GM11168 (cell line): ENCODE measurements at regions not wholly inside any gene's neighbourhood (a gene's known extent, or its start where the extent isn't known, plus 50 kb on each side); places are given as distances from the start of the nearest gene placed in this dataset.

ENCODE experiments used
- in situ Hi-C: fragments of 300-500 bp; cut with MboI; formaldehyde crosslinking; loops from one replicate; pipeline ENCODE4 v1.12.0; 2022; ENCODE audit warnings: low sequenced_read_pairs; ENCODE audit not compliant: unreplicated experiment

DNA sequence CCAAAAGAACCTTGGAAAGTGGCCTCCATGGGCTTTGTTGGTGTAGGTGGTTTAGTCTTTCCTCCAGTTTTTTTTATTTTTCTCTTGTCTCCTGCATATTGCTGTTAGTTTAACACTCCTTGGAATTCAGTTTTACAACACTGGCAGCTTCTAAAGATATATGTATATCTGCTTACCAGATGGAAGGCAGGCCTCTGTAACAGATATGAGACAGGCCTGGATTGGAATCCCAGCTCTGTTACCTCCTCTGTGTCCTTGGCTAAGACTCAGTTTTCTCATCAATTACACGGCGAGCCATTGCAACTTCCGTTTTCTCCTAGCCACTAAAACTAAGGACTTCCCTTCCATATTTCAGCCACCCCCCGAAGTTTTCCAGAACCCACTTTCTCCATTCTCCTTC, 133.4 kb upstream of the SMAD1 start:
- in situ Hi-C loops: no loop called here

DNA sequence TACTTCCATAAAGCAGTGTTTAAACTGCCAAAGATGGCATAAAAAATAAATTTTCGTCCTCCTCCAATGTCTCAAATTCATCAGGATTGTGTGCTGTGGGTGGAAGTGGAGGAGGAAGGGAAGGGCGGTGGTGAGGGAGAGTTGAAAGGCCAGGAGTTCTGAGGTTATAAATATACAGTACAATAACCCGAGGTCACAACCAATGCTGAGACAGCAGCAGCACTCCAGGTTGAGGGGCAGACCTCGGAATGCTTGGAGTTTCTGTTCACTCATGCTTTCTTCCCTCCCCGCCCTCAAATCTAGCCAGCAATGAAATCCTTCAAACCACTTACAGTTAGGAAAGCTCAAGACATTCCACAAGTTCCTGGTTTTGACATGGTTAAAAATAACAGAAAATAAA, 134.0 kb upstream of the SMAD1 start:
- in situ Hi-C loops: no loop called here

DNA sequence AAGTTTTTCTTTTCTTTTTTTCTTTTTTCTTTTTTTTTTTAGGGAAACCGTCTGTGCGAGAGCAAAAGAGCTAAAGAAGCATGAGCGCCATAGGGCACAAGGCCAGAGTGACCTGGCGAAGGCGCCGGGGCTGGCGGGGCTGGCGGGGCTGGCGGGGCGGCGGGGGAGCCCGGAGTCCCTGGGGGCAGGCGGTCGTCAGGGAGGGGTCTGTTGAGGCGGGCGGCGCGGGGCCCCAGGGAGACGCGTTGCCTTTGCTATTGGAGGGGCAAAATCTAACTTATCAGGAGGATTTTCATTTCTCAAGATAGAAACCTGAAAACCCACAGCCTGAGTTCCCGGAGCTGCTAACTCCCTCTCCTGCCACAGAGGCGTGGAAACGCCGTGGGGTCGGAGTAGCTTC, 135.6 kb upstream of the SMAD1 start:
- in situ Hi-C loops: no loop called here

DNA sequence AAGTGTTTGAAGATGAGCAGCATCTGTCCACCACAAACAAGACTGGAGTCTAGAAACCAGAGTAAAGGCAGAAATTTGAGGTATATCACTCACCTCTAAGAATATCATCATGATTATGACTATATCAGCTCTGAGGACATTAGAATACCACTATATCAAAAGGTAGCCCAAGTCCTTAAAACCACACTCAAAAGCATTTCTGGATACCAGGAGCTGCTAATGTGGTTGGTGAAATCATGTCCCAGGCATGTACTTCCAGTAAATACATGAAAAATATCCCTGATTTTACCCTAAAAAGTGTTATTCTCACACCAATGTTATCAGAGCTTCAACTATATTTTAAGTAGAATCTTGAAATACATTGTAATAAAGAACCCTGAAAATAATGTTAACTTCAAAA, 136.3 kb upstream of the SMAD1 start:
- in situ Hi-C loops: no loop called here

DNA sequence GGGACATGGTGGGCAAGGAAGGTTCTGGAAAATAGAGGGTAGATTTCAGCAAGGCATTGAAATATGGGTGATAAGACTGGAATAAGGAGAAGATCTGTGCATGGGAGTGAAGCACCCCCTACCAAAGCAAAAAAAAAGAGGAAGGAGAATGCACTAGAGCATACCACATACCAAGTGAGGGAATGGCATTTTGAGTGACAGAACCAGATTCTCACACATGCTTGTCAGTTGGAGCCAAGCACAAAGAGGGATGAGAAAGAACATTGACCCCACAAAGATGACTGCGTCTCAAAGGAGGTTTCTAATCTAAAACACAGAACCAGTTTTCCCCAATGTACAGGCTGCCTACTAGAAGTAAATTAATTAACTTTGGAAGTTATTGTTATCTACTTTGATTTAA, 140.3 kb upstream of the SMAD1 start:
- in situ Hi-C loops: no loop called here

DNA sequence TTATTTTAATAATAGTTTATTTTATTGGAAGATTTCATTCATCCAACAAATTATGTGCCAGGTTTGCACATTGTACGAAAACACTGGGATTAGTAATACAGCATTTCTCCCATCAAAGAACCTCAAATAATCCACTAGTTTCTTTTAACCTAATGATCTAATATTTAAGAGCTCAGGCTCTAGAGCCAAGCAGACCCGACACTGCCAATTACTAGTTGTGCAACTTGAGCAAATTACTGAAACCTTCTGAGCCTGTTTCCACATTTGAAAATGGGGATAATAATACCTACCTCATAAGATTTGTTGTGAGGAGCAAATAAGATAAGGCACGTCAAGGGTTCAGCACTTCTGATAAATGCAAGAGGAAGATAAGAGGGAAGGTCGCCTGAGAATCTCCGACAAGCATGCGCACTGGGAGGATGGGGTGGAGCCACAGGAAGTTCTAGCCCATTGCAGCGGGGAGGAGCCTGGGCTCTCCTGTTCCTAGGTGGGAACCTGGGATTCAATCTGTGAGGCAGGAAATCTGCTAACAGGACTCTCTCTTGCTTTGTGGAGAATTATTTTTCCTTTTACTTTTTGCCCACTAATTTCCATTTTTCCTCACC, 141.5 kb upstream of the SMAD1 start:
- in situ Hi-C loops: no loop called here

DNA sequence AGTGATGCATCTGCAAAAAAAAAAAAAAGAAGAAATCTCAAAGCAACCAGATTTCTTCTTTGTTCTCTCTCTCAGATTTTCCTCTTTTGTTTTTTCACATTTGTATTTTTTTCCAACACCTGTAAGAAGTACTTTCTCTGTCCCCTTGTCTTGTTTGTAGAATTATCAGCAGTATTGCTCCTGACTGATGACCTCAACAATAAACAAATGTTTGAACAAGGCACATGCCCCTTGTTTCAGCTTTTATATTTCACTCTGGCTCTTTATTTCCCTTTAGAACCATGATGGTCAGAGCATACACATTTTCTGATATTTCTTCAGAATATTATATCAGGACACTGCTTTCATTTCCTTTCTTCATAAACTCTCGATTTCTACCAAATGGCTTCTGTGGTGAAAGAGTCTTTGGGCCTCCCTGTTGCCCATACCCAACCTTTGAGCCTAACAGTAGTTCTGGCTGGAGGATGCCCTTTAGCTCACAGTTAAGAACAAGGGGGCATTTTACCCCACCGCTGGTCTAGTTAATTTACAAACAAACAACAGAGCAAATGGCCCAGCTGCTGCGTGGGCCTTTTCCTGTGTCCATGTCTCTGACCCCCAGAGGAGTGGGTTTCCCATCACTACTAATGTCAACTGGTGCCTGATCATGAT, 142.5 kb upstream of the SMAD1 start:
- in situ Hi-C loops: no loop called here

DNA sequence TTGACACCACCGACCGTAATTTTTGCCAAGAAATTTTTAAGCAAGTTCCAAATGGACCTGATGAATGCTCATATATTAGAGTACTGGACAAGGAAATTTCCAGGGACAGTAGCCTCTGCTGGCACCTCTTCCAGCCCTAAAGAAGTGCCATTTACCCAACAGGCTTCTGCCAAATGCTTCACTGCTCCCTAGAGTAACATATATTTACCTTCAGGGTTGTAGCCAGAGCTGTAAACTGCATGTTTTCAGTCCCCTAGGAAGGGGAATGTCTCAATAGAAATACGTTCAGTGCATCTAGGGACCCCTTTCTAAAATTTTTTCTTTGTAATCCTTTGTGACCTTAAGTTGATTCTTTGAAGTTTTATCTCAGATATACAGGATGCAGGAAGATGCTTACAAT, 143.1 kb upstream of the SMAD1 start:
- in situ Hi-C loops: no loop called here

DNA sequence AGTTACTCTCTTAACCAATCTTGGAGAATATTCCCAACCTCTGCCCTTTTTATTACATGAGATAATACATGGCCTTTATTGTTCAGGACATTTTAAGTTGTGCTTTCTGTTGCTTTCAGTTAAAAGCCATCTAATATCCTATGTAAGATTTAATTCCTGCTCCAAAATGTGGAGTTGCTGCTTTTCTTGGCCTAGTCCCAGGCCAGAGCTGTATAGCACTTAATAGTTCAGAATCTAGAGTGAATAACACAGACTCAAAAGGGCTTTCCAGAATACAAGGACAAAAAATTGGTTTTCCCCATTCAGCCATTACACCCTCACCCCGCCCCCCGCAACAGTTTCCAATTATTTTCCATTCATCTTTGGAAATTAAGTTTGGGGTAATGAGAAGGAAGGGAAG, 144.3 kb upstream of the SMAD1 start:
- in situ Hi-C loops: no loop called here

DNA sequence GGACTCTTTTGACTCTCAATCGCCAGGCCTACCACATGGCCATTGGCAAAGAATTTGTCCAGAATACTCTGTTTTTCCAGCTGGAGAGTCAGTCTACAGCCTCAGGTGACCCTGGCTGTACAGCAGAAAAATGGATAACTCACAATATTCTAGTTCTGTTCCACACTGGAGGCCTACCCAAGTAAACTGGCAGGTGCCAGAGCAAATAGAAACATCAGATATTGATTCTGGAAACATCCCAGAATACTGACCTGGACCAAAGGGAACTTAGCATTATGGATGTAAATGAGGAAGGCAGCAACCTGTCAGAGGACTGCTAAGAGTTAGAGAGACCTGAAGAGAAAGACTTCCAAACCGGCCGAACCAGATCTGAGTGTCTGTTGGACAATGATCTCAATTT, 147.9 kb upstream of the SMAD1 start:
- in situ Hi-C loops: no loop called here

DNA sequence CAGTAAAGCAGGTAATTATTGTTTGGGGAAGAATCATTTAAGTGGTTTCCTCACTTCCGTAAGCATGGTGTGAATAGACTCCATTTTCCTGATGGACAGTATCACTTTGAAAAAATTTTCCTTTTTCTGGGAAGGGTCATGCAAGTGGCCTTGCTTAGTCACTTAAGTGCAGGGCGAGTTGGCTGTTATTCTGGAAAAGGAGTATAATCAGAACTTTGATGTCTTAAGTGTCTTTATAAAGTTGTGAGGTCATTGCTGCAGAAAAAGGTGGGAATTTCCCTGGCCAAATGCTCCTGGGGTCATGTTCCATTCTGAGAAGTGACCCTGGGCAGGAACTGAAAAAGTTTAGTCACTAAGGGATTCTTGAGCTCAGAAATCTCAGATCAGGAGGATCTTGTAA, 146.1 kb upstream of the OTUD4 start:
- in situ Hi-C loops: no loop called here

DNA sequence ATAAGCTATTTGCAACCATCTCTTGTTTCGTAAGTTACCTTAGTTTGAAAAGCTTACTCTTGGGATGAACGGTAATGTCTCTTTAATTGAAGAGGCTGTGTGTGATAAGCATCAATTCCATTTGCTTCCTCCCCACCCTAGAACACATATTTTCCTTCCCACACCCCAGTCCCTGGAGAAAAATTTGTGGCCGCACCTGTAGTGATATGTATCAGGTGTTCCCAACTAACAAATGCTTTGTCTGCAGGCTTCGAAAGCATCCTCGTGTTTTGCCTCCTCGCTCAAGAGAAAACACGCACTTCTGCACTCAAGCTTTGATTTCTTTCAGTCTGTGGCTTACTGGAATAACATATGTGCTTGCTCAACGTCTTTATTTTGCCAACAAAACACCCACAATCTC, 143.8 kb upstream of the OTUD4 start:
- in situ Hi-C loops: no loop called here

DNA sequence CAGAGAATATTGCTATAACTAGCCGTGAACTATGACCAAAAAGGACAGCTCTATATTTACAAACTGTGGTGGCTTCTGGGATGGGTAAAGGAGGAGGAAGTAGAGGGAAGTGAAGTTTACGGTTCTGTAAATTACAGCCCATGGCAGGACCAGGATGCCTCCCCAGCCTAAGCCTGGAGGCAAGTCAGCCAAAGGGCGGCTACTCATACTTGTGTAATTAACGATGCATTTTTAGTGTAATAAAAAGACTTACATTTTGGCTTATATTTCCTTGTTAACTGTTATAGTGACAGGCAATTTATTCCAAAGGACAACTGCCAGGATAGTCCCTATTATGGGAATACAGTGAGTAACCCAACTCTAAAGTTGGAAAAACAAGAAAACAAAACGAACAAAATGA, 139.9 kb upstream of the OTUD4 start:
- in situ Hi-C loops: no loop called here

DNA sequence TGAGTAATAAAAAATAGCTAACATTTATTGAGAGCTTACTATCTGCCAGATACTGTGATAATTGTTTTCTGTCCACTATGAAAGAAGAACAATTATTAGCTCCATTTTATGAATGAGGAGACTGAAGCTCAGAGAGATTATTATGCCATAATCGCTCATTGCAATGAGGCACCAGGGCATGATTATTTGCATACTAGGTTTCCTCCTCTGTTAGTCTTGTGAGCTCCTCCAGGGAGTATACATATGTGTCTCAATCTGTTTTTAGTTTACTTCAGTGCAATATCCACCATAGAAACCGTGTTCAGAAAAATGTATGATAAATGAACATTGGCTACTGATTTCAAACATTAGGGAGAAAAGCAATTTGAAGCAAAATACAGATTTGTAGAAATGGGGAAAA, 139.4 kb upstream of the OTUD4 start:
- in situ Hi-C loops: no loop called here

DNA sequence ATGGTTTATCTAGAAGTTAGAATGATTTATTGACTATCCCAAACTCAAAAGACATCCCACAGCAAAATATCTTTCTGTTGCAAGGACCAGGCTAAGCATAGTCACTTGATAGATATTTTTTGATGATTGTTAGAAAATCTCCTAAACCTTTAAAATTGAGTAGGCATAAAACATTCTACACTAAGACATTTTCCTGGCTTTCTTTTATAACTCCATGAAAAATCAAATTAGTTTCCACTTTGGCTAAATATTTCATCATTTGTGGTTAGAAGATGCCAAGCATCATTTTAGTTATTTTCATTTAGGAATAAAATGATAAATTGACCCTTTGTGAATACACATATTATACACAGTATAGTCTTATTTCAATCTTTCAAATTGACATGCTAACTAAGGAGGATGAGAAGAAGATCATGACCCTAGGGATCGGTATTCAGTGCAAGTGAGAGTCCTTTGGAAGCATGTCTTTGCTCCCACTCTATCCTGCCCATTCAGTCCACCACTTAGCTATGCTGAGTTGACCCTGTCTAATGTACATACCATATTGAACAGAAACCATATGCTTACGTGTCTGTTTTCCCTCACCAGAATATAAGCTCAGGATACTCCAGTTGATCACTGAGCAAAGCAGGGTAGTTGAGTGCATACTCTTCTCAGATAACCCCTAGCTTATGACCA, 136.6 kb upstream of the OTUD4 start:
- in situ Hi-C loops: no loop called here

DNA sequence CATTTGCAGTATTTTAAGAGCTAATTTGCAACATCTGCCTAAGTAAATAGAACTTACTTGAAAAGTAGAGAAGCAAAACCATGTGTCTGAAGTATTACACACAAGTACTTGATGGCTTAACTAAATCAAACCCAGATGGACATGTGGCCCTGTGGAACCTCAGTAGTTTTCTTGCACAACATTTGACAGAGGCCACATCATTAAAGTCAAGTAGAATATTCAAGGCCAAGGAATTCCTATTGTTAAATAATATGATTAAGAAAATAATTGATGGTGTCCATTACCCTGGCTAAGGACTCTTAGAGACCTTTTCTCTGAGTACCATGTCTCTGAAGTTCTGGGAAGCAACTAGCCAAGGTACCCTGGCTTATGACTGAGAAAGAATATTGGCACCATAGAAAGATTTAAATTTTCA, 135.4 kb upstream of the OTUD4 start:
- in situ Hi-C loops: no loop called here

DNA sequence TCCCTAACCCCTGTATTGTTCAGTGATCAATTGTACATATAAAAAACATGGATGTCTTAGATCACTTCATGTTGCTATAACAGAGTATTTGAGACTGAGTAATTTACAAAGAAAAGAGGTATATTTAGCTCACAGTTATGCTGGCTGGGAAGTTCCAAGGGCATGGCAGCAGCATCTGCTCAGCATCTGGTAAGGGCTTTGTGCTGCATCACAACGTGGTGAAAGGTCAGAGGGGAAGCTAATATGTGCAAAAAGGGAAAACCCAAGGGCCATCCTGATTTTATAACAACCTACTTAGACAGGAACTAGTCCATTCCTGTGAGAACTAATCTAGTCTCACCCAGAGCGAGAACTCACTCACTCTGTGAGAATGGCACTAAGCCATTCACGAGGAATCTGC, 128.2 kb upstream of the OTUD4 start:
- in situ Hi-C loops: no loop called here

DNA sequence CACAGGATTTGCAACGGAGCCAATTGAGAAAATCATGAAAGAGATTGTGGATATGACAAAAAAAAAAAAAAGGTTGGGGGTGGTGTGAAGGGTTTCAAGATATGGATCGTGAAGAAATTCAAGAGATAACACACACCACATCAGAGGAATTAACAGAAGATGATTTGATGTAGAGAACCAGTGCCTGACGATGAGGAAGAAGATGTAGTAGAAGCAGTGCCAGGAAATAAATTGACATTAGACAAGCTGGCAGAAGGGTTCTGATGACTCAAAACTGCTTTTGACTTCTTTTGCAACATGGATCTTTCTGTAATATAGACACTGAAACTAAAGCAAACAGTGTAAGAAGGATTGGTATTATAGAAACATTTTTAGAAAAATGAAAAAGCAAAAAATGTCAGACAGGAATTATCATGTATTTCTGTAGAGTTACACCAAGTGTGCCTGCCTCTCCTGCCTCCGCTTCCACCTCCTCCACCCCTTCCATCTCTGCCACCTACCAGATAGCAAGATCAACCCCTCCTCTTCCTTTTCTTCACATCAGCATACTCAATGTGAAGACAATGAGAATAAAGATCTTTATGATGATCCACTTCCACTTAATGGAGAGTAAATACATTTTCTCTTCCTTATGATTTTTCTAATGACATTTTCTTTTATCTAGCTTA, 127.5 kb upstream of the OTUD4 start:
- in situ Hi-C loops: no loop called here

DNA sequence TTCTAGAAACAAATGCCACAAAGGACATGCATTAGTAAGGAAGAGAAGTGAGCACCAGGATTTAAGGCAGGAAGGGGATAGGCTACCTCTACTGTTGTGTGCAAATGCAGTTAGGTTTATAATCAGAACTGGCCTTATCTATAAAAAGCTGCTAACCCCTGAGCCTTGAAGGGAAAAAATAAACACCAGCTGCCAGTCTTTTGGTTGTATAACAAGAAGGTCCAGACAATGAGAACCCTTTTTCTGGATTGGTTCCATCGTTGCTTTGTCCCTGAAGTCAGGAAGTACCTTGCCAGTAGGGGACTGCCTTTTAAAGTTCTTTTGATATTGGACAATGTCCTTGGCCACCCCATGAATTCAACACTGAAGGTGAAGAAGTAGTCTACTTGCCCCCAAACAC, 126.7 kb upstream of the OTUD4 start:
- in situ Hi-C loops: no loop called here

DNA sequence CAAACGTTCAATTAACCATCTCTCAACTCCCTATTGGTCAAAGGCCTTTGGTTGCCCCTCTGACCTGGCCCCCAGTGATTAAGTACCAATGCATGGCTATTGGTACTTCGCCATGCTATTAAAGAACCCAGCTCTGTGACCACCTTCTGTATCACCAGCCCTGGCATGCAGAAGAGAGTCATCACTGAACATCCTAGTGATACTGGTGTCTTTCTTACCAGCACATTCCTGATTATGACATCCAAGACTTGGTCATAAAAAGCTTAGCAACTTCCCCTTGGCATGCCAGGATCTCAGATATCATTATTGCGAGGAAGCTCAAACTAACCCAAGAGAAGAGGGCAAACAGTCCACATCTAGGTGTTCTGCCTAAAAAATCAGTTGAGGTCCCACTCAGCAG, 122.3 kb upstream of the OTUD4 start:
- in situ Hi-C loops: no loop called here

DNA sequence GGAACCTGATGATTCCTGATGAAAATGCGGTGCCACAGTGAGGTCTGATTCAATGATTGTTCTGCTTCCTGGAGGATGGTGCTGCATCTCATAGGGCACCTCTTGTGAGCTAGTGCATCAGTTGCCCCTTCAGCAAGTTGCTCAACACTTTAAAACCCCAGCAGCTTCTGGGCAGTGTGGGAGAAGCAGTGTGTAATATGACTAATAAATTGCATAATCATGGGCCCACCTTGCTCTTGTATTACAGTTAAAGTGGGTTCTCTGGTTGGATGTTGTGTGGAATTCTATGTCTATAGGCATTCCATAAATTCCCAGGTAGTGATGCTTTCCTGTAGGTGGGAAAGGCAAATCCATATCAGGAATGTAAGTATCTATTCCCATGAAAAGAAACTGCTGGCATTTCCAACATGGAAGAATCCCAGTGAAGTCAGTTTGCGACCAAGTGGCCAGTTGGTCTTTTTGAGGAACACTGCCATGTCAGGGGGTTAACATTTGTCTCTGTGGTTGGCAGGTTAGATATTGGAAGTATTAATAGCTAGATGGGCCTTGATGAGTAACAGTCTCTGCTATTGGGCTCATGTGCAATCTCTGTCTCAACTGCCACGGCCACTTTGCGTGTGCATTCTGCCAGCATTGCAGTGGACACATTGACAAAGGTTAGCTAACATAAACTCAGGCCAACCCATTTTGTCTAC, 121.1 kb upstream of the OTUD4 start:
- in situ Hi-C loops: no loop called here
